AG08395 (cell line): ENCODE measurements at regions not wholly inside any gene's neighbourhood (a gene's known extent, or its start where the extent isn't known, plus 50 kb on each side); places are given as distances from the start of the nearest gene placed in this dataset.

Experiments
- DNase-seq: peaks from one replicate; pipeline ENCODE4 v3.0.0; 2012; ENCODE audit warnings: mixed read lengths, low spot score

DNA sequence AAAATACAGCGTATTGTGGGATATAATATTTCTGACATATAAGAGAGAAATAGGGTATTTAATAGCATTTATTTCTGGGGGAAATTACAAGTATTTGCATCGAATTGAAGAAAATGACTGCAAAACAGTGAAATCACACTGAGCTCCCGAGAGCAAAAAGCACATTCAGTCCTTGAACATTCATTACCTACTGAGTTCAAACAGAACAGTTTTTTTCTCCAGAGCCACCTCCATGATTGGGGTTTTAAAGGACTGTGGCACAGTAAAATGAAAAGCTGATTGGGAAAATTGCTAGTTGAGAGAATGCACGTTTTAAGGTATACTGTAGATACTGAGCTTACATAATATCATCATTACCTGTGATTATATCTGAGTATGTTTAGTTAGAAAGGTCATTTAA is 58.0 kb upstream of the TRPC4 start:
- DNase-seq = no peak

DNA sequence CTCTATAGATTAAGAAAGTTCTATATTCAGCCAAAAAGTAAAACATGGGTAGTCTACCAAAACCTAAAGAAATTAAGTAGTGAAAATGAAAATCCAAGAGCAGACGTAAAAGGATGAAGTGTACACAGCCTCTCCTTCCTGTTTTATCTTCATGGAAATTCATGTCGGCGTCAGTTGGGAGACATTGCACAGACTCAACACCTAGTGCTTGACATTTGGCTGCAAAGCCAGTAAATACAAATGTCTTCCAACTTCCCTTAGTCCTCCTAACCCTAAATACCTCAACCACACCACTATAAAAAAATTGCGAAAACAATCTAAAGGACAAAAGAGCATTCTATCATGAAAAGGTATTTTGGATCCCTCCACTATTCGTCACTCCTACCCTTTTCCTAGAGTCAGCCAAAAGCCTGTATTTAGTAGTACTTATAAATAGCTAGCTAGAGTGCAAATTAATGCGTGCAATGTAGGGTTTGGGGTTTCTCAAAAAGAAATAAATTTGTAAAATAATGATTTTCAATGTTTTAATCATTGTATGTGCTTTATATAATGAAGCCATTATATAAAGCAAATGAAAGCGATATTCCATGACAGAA is 56.4 kb upstream of the TRPC4 start:
- no peak for DNase-seq

DNA sequence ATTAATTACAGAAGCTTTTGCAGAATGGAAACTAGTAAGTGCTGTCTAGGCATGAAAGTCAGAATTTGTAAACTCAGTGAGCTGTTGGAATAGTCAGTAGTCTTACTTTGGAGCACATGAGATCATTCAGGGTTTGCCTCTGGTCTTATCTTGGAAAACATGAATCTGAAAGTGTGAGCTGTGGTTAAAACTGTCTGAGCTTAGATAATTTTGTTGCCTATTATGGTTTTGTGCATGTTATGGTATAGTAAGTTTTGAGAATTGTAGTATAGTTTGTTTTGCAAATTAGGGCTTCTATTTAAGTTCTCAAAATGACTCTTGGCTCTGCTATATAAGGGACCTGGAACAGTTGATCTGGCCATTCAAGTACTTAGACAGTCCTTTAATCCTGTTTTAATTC is 53.7 kb upstream of the TRPC4 start:
- no peak for DNase-seq

DNA sequence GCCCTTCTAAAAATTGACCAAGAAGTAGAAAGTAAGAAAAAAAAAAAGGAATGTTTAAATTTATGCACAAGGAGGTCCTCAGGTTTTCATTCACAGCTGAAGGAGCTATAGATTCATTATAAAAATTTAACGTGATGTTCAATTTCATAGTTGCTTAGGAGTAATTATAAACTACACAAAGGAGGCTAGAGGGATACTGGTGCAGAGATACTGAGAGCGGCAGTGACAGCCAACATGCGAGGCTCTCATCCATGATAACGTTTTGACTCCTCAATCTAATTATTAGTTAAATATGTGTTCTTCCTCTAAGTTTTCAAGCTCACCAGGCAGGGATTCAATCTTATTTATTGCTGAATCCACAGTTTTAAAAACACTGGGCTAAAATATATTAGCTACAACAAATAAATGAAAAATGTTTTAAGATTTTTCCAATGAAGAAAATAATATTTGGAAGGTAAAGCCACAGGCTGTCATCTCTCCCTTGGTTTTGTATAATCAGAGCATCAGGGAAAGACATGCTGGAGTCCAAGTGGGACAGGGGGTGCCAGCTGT is 49.8 kb upstream of the TRPC4 start:
- DNase-seq = no peak
